COLO668 (cell line): ENCODE measurements at regions not wholly inside any gene's neighbourhood (a gene's known extent, or its start where the extent isn't known, plus 50 kb on each side); places are given as distances from the start of the nearest gene placed in this dataset.
"Not testable (repeated sequence)": the region's sequence is repeated elsewhere in the genome, so short reads cannot be mapped to it uniquely, and the experiment has no call there.

Source experiments
- DNase-seq: peaks from one replicate; lab custom pipeline; 2025; ENCODE audit not compliant: unreplicated experiment; lab: John Stamatoyannopoulos, UW

GRCh38 chr5:32534041-32534440 is 51.3 kb upstream of the SUB1 start:
- no peak for DNase-seq

- DNase-seq = peak; percentile 39
Measured at GRCh38 chr5:32531885-32532520, 53.4 kb upstream of the SUB1 start.

- not testable (repeated sequence) for DNase-seq
Measured at GRCh38 chr5:32527321-32527720, 58.0 kb upstream of the SUB1 start.

- DNase-seq = no peak
Measured at GRCh38 chr5:32526810-32527209, 58.5 kb upstream of the SUB1 start.

- DNase-seq = no peak
Measured at GRCh38 chr5:32523625-32524024, 61.7 kb upstream of the SUB1 start.

GRCh38 chr5:32522429-32523143 is 62.8 kb upstream of the SUB1 start:
- no peak for DNase-seq

- DNase-seq = no peak
Measured at GRCh38 chr5:32521481-32521880, 63.9 kb upstream of the SUB1 start.

GRCh38 chr5:32520972-32521371 is 64.4 kb upstream of the SUB1 start:
- no peak for DNase-seq

GRCh38 chr5:32520356-32520755 is 65.0 kb upstream of the SUB1 start:
- DNase-seq = no peak

GRCh38 chr5:32519508-32519907 is 65.8 kb upstream of the SUB1 start:
- no peak for DNase-seq

GRCh38 chr5:32514806-32515205 is 70.3 kb upstream of the ZFR start:
- DNase-seq = no peak

- no peak for DNase-seq
Measured at GRCh38 chr5:32512926-32513325, 68.4 kb upstream of the ZFR start.

GRCh38 chr5:32511776-32512374 is 67.3 kb upstream of the ZFR start:
- no peak for DNase-seq

GRCh38 chr5:32510860-32511259 is 66.3 kb upstream of the ZFR start:
- DNase-seq = no peak

- no peak for DNase-seq
Measured at GRCh38 chr5:32508806-32509805, 64.6 kb upstream of the ZFR start.

GRCh38 chr5:32507738-32508434 is 63.3 kb upstream of the ZFR start:
- DNase-seq = no peak

- DNase-seq = no peak
Measured at GRCh38 chr5:32506799-32507198, 62.3 kb upstream of the ZFR start.

GRCh38 chr5:32506201-32506661 is 61.7 kb upstream of the ZFR start:
- peak; percentile 35 for DNase-seq

- DNase-seq = no peak
Measured at GRCh38 chr5:32505756-32506155, 61.2 kb upstream of the ZFR start.

- DNase-seq = peak; percentile 84
Measured at GRCh38 chr5:32504989-32505596, 60.6 kb upstream of the ZFR start.
